Progenitor cell of endocrine pancreas (in vitro differentiated cells): ENCODE measurements at regions not wholly inside any gene's neighbourhood (a gene's known extent, or its start where the extent isn't known, plus 50 kb on each side); places are given as distances from the start of the nearest gene placed in this dataset.

Source experiments
- DNase-seq: peaks from one replicate; pipeline ENCODE4 v3.0.0; 2021; ENCODE audit warnings: low spot score; ENCODE audit not compliant: unreplicated experiment
- H3K27ac Mint-ChIP-seq: 2 replicates; pipeline ENCODE4 v1.8.0; 2021; ENCODE audit warnings: mild to moderate bottlenecking, moderate library complexity, mixed read lengths
- H3K27me3 Mint-ChIP-seq: 2 replicates; pipeline ENCODE4 v1.8.0; 2021; ENCODE audit warnings: mixed read lengths
- H3K36me3 Mint-ChIP-seq: 2 replicates; pipeline ENCODE4 v1.8.0; 2022; ENCODE audit warnings: mixed read lengths; ENCODE audit not compliant: insufficient read depth
- H3K4me1 Mint-ChIP-seq: 2 replicates; pipeline ENCODE4 v1.8.0; 2021; ENCODE audit warnings: low read depth, mixed read lengths
- H3K4me3 Mint-ChIP-seq: 2 replicates; pipeline ENCODE4 v1.8.0; 2021; ENCODE audit warnings: low read depth, mild to moderate bottlenecking, moderate library complexity, mixed read lengths
- H3K9me3 Mint-ChIP-seq: 2 replicates; pipeline ENCODE4 v1.8.0; 2021; ENCODE audit warnings: low read depth, mixed read lengths
- CTCF ChIP-seq: fragments of 200-600 bp; sonication (generic); IDR thresholded peaks from one replicate; pipeline ENCODE4 v1.5.0; 2021; ENCODE audit warnings: antibody characterized with exemption, mild to moderate bottlenecking; ENCODE audit not compliant: unreplicated experiment

GRCh38 chr4:18381186-18381585, 359.6 kb upstream of the LCORL start:
- Mint-ChIP-seq H3K9me3 (peaks cover 7% of the 10 kb centered on the region), H3K27me3 (peaks cover 27% of the 10 kb centered on the region), H3K36me3 (no peaks in the 10 kb centered on the region), H3K27ac (no peak overlapping the region), H3K4me3 (no peak overlapping the region), H3K4me1 (no peaks in the 10 kb centered on the region)
- no peak for TF ChIP-seq CTCF
- no peak for DNase-seq

- Mint-ChIP-seq H3K36me3 (no peaks in the 10 kb centered on the region), H3K9me3 (no peaks in the 10 kb centered on the region), H3K4me1 (peaks cover 5% of the 10 kb centered on the region), H3K4me3 (no peak overlapping the region), H3K27ac (no peak overlapping the region), H3K27me3 (peaks cover 3% of the 10 kb centered on the region)
- TF ChIP-seq CTCF, result no peak
- DNase-seq, result no peak
These were observed 348.0 kb upstream of the LCORL start for GRCh38 chr4:18369561-18369960.

- Mint-ChIP-seq H3K27ac (no peak overlapping the region), H3K27me3 (no peaks in the 10 kb centered on the region), H3K36me3 (no peaks in the 10 kb centered on the region), H3K4me3 (no peak overlapping the region), H3K9me3 (no peaks in the 10 kb centered on the region), H3K4me1 (peaks cover 5% of the 10 kb centered on the region)
- TF ChIP-seq CTCF, result peak; percentile 55
- no peak for DNase-seq
These were observed 345.3 kb upstream of the LCORL start for GRCh38 chr4:18366892-18367291.

- no peaks in the 10 kb centered on the region for H3K27me3 Mint-ChIP-seq
- H3K36me3 Mint-ChIP-seq, result no peaks in the 10 kb centered on the region
- no peak overlapping the region for H3K4me3 Mint-ChIP-seq
- no peak for DNase-seq
- no peaks in the 10 kb centered on the region for H3K9me3 Mint-ChIP-seq
- no peak overlapping the region for H3K27ac Mint-ChIP-seq
- no peak for TF ChIP-seq CTCF
- H3K4me1 Mint-ChIP-seq, result peaks cover 5% of the 10 kb centered on the region
These were observed 344.6 kb upstream of the LCORL start for GRCh38 chr4:18366136-18366535.

GRCh38 chr4:18343581-18343980, 322.0 kb upstream of the LCORL start:
- Mint-ChIP-seq H3K27ac (no peak overlapping the region), H3K27me3 (no peaks in the 10 kb centered on the region), H3K4me1 (no peaks in the 10 kb centered on the region), H3K4me3 (no peak overlapping the region), H3K36me3 (no peaks in the 10 kb centered on the region), H3K9me3 (peaks cover 8% of the 10 kb centered on the region)
- DNase-seq, result no peak
- no peak for TF ChIP-seq CTCF
